HCT116 (cell line): ENCODE measurements at regions not wholly inside any gene's neighbourhood (a gene's known extent, or its start where the extent isn't known, plus 50 kb on each side); places are given as distances from the start of the nearest gene placed in this dataset.

Experiments used
- ATAC-seq: fragments of 200-7000 bp; cut with Tn5 transposase; 2 replicates; pipeline ENCODE4 v1.9.1; 2020; ENCODE audit warnings: mild to moderate bottlenecking, moderate library complexity
- BruUV-seq: library from RNA; stranded (reverse); fragments of 400-500 nt; replicated peaks from 2 replicates; lab custom pipeline; 2021; lab: Mats Ljungman, UMichigan
- CTCF ChIA-PET: fragments of 300-600 bp; sonication (Branson Sonifier 250); formaldehyde crosslinking; loops from one replicate; lab custom pipeline; 2021; ENCODE audit warnings: antibody characterized with exemption; lab: Charles Lee
- POLR2A ChIA-PET: fragments of 300-600, 350-600 bp; sonication (Branson Sonifier 250); formaldehyde crosslinking; loops from one replicate; lab custom pipeline; 2021; ENCODE audit warnings: antibody characterized with exemption; lab: Charles Lee
- RAD21 ChIA-PET, 2 experiments: fragments of 300-600 bp; sonication (Branson Sonifier 250); formaldehyde crosslinking; loops; one replicate each; lab custom pipeline; 2023; ENCODE audit warnings: low total read pairs in 2 of 2; ENCODE audit not compliant: uncharacterized antibody in 2 of 2, unreplicated experiment in 2 of 2, low non-redundant PET in 1 of 2; lab: Charles Lee
- DNase-seq: peaks from one replicate; pipeline ENCODE4 v3.0.0-alpha.2; 2010; ENCODE audit warnings: low read depth, low spot score
- H2AFZ ChIP-seq: fragments of 200-600 bp; shearing (Covaris generic), sonication (generic); 2 replicates; pipeline ENCODE4 v1.6.1; 2017; ENCODE audit warnings: low read depth, mixed run types, mixed read lengths, antibody characterized with exemption, low read length; ENCODE audit not compliant: poor library complexity, severe bottlenecking
- H3K27ac ChIP-seq: 2 replicates; pipeline ENCODE4 v1.5.1; 2012; ENCODE audit warnings: low read depth, low read length
- H3K27me3 ChIP-seq: fragments of 200-600 bp; sonication (generic); 2 replicates; pipeline ENCODE4 v1.6.1; 2016; ENCODE audit warnings: mixed run types, low read length, mixed read lengths; ENCODE audit not compliant: insufficient read depth
- H3K36me3 ChIP-seq, 2 experiments: fragments of 200-500 bp in 1 of 2; fragments of 200-600 bp in 1 of 2; sonication (Bioruptor generic) in 1 of 2; sonication (generic) in 1 of 2; 2 replicates each; pipeline versions ENCODE4 v1.5.1 to v1.6.1; 2014 to 2016; ENCODE audit warnings: low read length in 2 of 2, inconsistent platforms in 1 of 2, mixed read lengths in 1 of 2, mixed run types in 1 of 2; ENCODE audit not compliant: insufficient read depth in 2 of 2, control insufficient read depth in 1 of 2
- H3K4me1 ChIP-seq, 2 experiments: fragments of 200-600 bp in 1 of 2; sonication (generic) in 1 of 2; 2 replicates each; pipeline versions ENCODE4 v1.5.1 to v1.6.1; 2012 to 2017; ENCODE audit warnings: low read length in 2 of 2, inconsistent platforms in 1 of 2, mild to moderate bottlenecking in 1 of 2, mixed read lengths in 1 of 2, mixed run types in 1 of 2, moderate library complexity in 1 of 2; ENCODE audit not compliant: insufficient read depth in 2 of 2, control insufficient read depth in 1 of 2
- H3K4me2 ChIP-seq: fragments of 200-600 bp; sonication (generic); 2 replicates; pipeline ENCODE4 v1.6.1; 2017; ENCODE audit warnings: mixed run types, low read length, mixed read lengths
- H3K4me3 ChIP-seq, 2 experiments: fragments of 200-600 bp in 1 of 2; sonication (generic) in 1 of 2; replicated peaks in 1 of 2; 2 replicates each; pipeline ENCODE4 v1.5.1; 2011 to 2016; ENCODE audit warnings: low read length in 2 of 2, control low read depth in 1 of 2, low read depth in 1 of 2, mild to moderate bottlenecking in 1 of 2, mixed read lengths in 1 of 2, mixed run types in 1 of 2
- H3K79me2 ChIP-seq: fragments of 200-600 bp; sonication (generic); 2 replicates; pipeline ENCODE4 v1.6.1; 2017; ENCODE audit warnings: mild to moderate bottlenecking, mixed run types, low read length, moderate library complexity, mixed read lengths; ENCODE audit not compliant: insufficient read depth
- H3K9ac ChIP-seq: fragments of 200-600 bp; sonication (generic); 2 replicates; pipeline ENCODE4 v1.6.1; 2016; ENCODE audit warnings: low read length, mixed read lengths
- H3K9me2 ChIP-seq: fragments of 200-600 bp; sonication (generic), shearing (Covaris generic); 2 replicates; pipeline ENCODE4 v1.6.1; 2017; ENCODE audit warnings: mixed run types, mild to moderate bottlenecking, moderate library complexity; ENCODE audit not compliant: insufficient read depth
- H3K9me3 ChIP-seq, 2 experiments: fragments of 200-500 bp in 1 of 2; fragments of 200-600 bp in 1 of 2; sonication (Bioruptor generic) in 1 of 2; sonication (generic) in 1 of 2; 2 replicates each; pipeline ENCODE4 v1.6.1; 2014 to 2017; ENCODE audit warnings: low read length in 2 of 2, mixed read lengths in 2 of 2, inconsistent platforms in 1 of 2, low read depth in 1 of 2, mild to moderate bottlenecking in 1 of 2, mixed run types in 1 of 2, moderate library complexity in 1 of 2; ENCODE audit not compliant: control insufficient read depth in 1 of 2, insufficient read depth in 1 of 2
- H4K20me1 ChIP-seq: fragments of 200-600 bp; sonication (generic), shearing (Covaris generic); 2 replicates; pipeline ENCODE4 v1.6.1; 2017; ENCODE audit warnings: mixed run types, mild to moderate bottlenecking, moderate library complexity; ENCODE audit not compliant: insufficient read depth
- CBX3 ChIP-seq: IDR thresholded peaks from 2 replicates; pipeline ENCODE4 v1.6.1; 2012; ENCODE audit warnings: low read depth
- CEBPB ChIP-seq: IDR thresholded peaks from 2 replicates; pipeline ENCODE4 v1.6.1; 2012; ENCODE audit warnings: low read depth
- EZH2phosphoT487 ChIP-seq: fragments of 200-600 bp; IDR thresholded peaks from 2 replicates; pipeline ENCODE4 v1.6.1; 2018; ENCODE audit warnings: antibody characterized with exemption, borderline replicate concordance
- FOSL1 ChIP-seq: IDR thresholded peaks from 2 replicates; pipeline ENCODE4 v1.6.1; 2012; ENCODE audit warnings: low read depth
- JUND ChIP-seq: IDR thresholded peaks from 2 replicates; pipeline ENCODE4 v1.6.1; 2012
- SP1 ChIP-seq: IDR thresholded peaks from 2 replicates; pipeline ENCODE4 v1.6.1; 2012; ENCODE audit warnings: low read depth
- TCF7L2 ChIP-seq: IDR thresholded peaks from 2 replicates; pipeline ENCODE4 v1.7.0; 2011; ENCODE audit warnings: borderline replicate concordance, inconsistent platforms; ENCODE audit not compliant: insufficient read depth, insufficient read length; ENCODE audit errors: extremely low read depth
- YY1 ChIP-seq: IDR thresholded peaks from 2 replicates; pipeline ENCODE4 v1.6.1; 2011; ENCODE audit warnings: low read length, low read depth, moderate library complexity, mild to moderate bottlenecking; ENCODE audit not compliant: insufficient replicate concordance; ENCODE audit errors: extremely low read depth
- ZFX ChIP-seq: fragments of 450-650 bp; IDR thresholded peaks from 2 replicates; pipeline ENCODE4 v1.6.1; 2017
- ZNF274 ChIP-seq: fragments of 200-500 bp; sonication (Bioruptor generic); IDR thresholded peaks from 2 replicates; pipeline ENCODE4 v1.6.1; 2014; ENCODE audit warnings: mild to moderate bottlenecking, low read depth, low read length, inconsistent platforms
- intact Hi-C: fragments of 100-400 bp; cut with micrococcal nuclease; formaldehyde crosslinking; loops from 2 replicates; pipeline ENCODE4 v1.10.0; 2022
- TF ChIP-seq, protein P1 (sequence below): IDR thresholded peaks from 2 replicates; pipeline ENCODE4 v1.6.1; 2012; ENCODE audit warnings: low read depth
- TF ChIP-seq, protein P2 (sequence below): IDR thresholded peaks from 2 replicates; pipeline ENCODE4 v1.6.1; 2012

DNA sequence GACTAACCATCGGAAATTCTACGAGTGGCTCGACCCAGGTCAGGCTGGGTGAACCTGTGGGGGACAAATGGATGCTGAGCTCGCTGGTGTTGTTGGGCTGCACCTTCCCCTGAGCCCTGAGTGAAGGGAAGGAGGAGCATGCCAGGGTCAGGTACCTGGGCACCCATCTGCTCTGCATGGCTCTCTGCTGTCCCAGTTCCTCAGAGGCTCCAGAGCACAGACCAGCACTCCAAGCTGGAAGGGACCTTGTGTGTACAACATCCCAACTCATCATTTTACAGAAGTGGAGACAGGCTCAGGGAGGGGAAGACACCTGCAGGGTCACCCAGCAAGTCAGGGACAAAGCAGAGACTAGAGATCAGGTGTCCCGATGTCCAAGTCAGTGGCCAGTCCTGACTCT, 84.9 kb upstream of the NLRP1 start:
- Histone ChIP-seq H3K4me1 (no peaks in the 10 kb centered on the region), H3K9me3 (no peaks in the 10 kb centered on the region), H3K27ac (no peak overlapping the region), H3K9me2 (no peaks in the 10 kb centered on the region), H3K4me2 (no peak overlapping the region), H3K4me3 (no peak overlapping the region), H3K36me3 (no peaks in the 10 kb centered on the region), H3K9ac (no peak overlapping the region), H3K79me2 (no peaks in the 10 kb centered on the region), H4K20me1 (no peaks in the 10 kb centered on the region), H2AFZ (no peak overlapping the region), H3K27me3 (peaks cover 61% of the 10 kb centered on the region)
- ChIA-PET CTCF (no interaction called here), RAD21 (interaction anchor here in 1 of 2 experiments (0.7 kb wide), 1 partner anchor 38 kb away, joined by 3 read pairs; no protein-coding TSS in a partner anchor), POLR2A (no interaction called here)
- intact Hi-C loops: no loop called here
- ATAC-seq: no peak
- no peak for TF ChIP-seq FOSL1
- TF ChIP-seq CEBPB: no peak
- TF ChIP-seq ZFX: no peak
- no peak for TF ChIP-seq TCF7L2
- no peak for TF ChIP-seq SP1
- TF ChIP-seq CBX3: no peak
- TF ChIP-seq, protein P1, sequence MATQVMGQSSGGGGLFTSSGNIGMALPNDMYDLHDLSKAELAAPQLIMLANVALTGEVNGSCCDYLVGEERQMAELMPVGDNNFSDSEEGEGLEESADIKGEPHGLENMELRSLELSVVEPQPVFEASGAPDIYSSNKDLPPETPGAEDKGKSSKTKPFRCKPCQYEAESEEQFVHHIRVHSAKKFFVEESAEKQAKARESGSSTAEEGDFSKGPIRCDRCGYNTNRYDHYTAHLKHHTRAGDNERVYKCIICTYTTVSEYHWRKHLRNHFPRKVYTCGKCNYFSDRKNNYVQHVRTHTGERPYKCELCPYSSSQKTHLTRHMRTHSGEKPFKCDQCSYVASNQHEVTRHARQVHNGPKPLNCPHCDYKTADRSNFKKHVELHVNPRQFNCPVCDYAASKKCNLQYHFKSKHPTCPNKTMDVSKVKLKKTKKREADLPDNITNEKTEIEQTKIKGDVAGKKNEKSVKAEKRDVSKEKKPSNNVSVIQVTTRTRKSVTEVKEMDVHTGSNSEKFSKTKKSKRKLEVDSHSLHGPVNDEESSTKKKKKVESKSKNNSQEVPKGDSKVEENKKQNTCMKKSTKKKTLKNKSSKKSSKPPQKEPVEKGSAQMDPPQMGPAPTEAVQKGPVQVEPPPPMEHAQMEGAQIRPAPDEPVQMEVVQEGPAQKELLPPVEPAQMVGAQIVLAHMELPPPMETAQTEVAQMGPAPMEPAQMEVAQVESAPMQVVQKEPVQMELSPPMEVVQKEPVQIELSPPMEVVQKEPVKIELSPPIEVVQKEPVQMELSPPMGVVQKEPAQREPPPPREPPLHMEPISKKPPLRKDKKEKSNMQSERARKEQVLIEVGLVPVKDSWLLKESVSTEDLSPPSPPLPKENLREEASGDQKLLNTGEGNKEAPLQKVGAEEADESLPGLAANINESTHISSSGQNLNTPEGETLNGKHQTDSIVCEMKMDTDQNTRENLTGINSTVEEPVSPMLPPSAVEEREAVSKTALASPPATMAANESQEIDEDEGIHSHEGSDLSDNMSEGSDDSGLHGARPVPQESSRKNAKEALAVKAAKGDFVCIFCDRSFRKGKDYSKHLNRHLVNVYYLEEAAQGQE: no peak
- no peak for TF ChIP-seq YY1
- TF ChIP-seq JUND: no peak
- TF ChIP-seq, protein P2, sequence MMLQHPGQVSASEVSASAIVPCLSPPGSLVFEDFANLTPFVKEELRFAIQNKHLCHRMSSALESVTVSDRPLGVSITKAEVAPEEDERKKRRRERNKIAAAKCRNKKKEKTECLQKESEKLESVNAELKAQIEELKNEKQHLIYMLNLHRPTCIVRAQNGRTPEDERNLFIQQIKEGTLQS: no peak
- TF ChIP-seq EZH2phosphoT487: no peak
- TF ChIP-seq ZNF274: no peak
- no peak for DNase-seq
- BruUV-seq: no TSS peak
